Transverse colon (tissue), 4 donors: ENCODE measurements at regions not wholly inside any gene's neighbourhood (a gene's known extent, or its start where the extent isn't known, plus 50 kb on each side); places are given as distances from the start of the nearest gene placed in this dataset.

Experiments used
- DNase-seq: peaks from one replicate; pipeline ENCODE4 v3.0.0-alpha.2; 2019
- H3K27ac ChIP-seq, 4 donors: fragments of 200-600 bp; sonication (generic); 2 replicates each; pipeline ENCODE4 v1.5.1; 2016 to 2018; ENCODE audit warnings: inconsistent platforms in 4 of 4
- H3K27me3 ChIP-seq: fragments of 200-600 bp; sonication (generic); 2 replicates; pipeline ENCODE4 v1.5.1; 2017; ENCODE audit warnings: inconsistent platforms
- H3K36me3 ChIP-seq, 4 donors: fragments of 200-600 bp; sonication (generic); 2 replicates each; pipeline ENCODE4 v1.5.1; 2017 to 2019; ENCODE audit warnings: inconsistent platforms in 4 of 4
- H3K4me1 ChIP-seq, 4 donors: fragments of 200-600 bp; sonication (generic); 2 replicates each; pipeline ENCODE4 v1.5.1; 2017 to 2020; ENCODE audit warnings: inconsistent platforms in 4 of 4
- H3K4me3 ChIP-seq, 4 donors: fragments of 200-600 bp; sonication (generic); 1 replicate in 1 of 4; 2 replicates in 3 of 4; pipeline versions ENCODE4 v1.5.1 to v1.6.1; 2017 to 2019; ENCODE audit warnings: inconsistent platforms in 4 of 4
- H3K9me3 ChIP-seq, 2 donors: fragments of 200-600 bp; sonication (generic); 2 replicates each; pipeline ENCODE4 v1.5.1; 2017 to 2019; ENCODE audit warnings: inconsistent platforms in 2 of 2
- CTCF ChIP-seq, 5 experiments: fragments of 200-600 bp in 3 of 5; fragments of 450-650 bp in 2 of 5; sonication (generic) in 3 of 5; IDR thresholded peaks; 1 replicate in 2 of 5; 2 replicates in 3 of 5; pipeline ENCODE4 v1.5.1; 2016 to 2017; ENCODE audit warnings: antibody characterized with exemption in 5 of 5, inconsistent platforms in 3 of 5, mild to moderate bottlenecking in 2 of 5, moderate library complexity in 1 of 5
- EP300 ChIP-seq: sonication (generic); formaldehyde crosslinking; IDR thresholded peaks from one replicate; pipeline ENCODE4 v1.6.1; 2017; ENCODE audit warnings: antibody characterized with exemption, low read depth
- POLR2A ChIP-seq: fragments of 450-650 bp; IDR thresholded peaks from one replicate; pipeline ENCODE4 v1.6.1; 2016; ENCODE audit warnings: antibody characterized with exemption, mild to moderate bottlenecking, moderate library complexity
- POLR2AphosphoS5 ChIP-seq, 3 donors: sonication (generic); formaldehyde crosslinking; IDR thresholded peaks; one replicate each; pipeline ENCODE4 v1.6.1; 2016; ENCODE audit warnings: antibody characterized with exemption in 3 of 3
- WGBS, 2 donors: methylation state at CpG; one replicate each; pipeline ENCODE4 v1.1.5; 2018; ENCODE audit warnings: low coverage in 1 of 2; 5-methylcytosine and 5-hydroxymethylcytosine counted together
- in situ Hi-C, 4 donors: fragments of 200-750 bp; cut with MboI; loops; one replicate each; pipeline versions ENCODE4 v1.15.0 to v1.15.1; 2017; ENCODE audit warnings: low sequenced_read_pairs in 3 of 4, low pct_ligation_motif_present in 1 of 4, low pct_unique_long_range_greater_than_20kb in 1 of 4
- intact Hi-C: fragments of 100-400 bp; cut with DNase I; formaldehyde crosslinking; loops from one replicate; pipeline ENCODE4 v1.15.1; 2023; ENCODE audit warnings: low total_unique reads

GRCh38 chr5:4987431-4987830, 152.7 kb upstream of the ADAMTS16 start:
- Histone ChIP-seq H3K9me3 (no peaks in the 10 kb centered on the region), H3K4me1 (no peaks in the 10 kb centered on the region), H3K36me3 (no peaks in the 10 kb centered on the region), H3K27ac (no peak overlapping the region), H3K27me3 (no peaks in the 10 kb centered on the region), H3K4me3 (no peak overlapping the region)
- no peak for TF ChIP-seq CTCF (IDR thresholded peaks at IDR 0.05)
- no peak for TF ChIP-seq EP300
- TF ChIP-seq POLR2A, result no peak
- no peak for TF ChIP-seq POLR2AphosphoS5 (IDR thresholded peaks at IDR 0.05)
- WGBS, 2 donors, result 64 to 74% methylated on average over 1 to 4 of the region's 4 CpGs
- in situ Hi-C loops, result no loop called here
- DNase-seq, result no peak
- intact Hi-C loops, result no loop called here

- Histone ChIP-seq H3K9me3 (no peaks in the 10 kb centered on the region), H3K27me3 (no peaks in the 10 kb centered on the region), H3K36me3 (no peaks in the 10 kb centered on the region), H3K4me1 (no peaks in the 10 kb centered on the region), H3K4me3 (no peak overlapping the region), H3K27ac (no peak overlapping the region)
- 63 to 92% methylated on average over 1 of the region's 1 CpG for WGBS, 2 donors
- in situ Hi-C loops (no loop called here), intact Hi-C loops (no loop called here)
- TF ChIP-seq EP300, result no peak
- TF ChIP-seq CTCF (IDR thresholded peaks at IDR 0.05), result no peak
- TF ChIP-seq POLR2AphosphoS5 (IDR thresholded peaks at IDR 0.05), result no peak
- no peak for TF ChIP-seq POLR2A
- DNase-seq, result no peak
Measured at GRCh38 chr5:4989118-4989517, 151.0 kb upstream of the ADAMTS16 start.

GRCh38 chr5:4990017-4990416, 150.1 kb upstream of the ADAMTS16 start:
- H3K4me1 ChIP-seq, result no peaks in the 10 kb centered on the region
- TF ChIP-seq POLR2A (no peak), POLR2AphosphoS5 (IDR thresholded peaks at IDR 0.05) (no peak), EP300 (no peak), CTCF (IDR thresholded peaks at IDR 0.05) (no peak)
- no peak overlapping the region for H3K27ac ChIP-seq
- intact Hi-C loops (no loop called here), in situ Hi-C loops (no loop called here)
- no peak for DNase-seq
- 68 to 78% methylated on average over 3 to 5 of the region's 5 CpGs for WGBS, 2 donors
- no peaks in the 10 kb centered on the region for H3K9me3 ChIP-seq
- no peaks in the 10 kb centered on the region for H3K27me3 ChIP-seq
- H3K36me3 ChIP-seq, result no peaks in the 10 kb centered on the region
- H3K4me3 ChIP-seq, result no peak overlapping the region

- Histone ChIP-seq H3K27me3 (no peaks in the 10 kb centered on the region), H3K9me3 (no peaks in the 10 kb centered on the region), H3K36me3 (no peaks in the 10 kb centered on the region), H3K4me1 (no peaks in the 10 kb centered on the region), H3K27ac (no peak overlapping the region), H3K4me3 (no peak overlapping the region)
- in situ Hi-C loops (no loop called here), intact Hi-C loops (no loop called here)
- TF ChIP-seq POLR2A, result no peak
- no peak for TF ChIP-seq CTCF (IDR thresholded peaks at IDR 0.05)
- TF ChIP-seq EP300, result no peak
- TF ChIP-seq POLR2AphosphoS5 (IDR thresholded peaks at IDR 0.05), result no peak
- DNase-seq, result no peak
- 80 to 94% methylated on average over 2 to 4 of the region's 4 CpGs for WGBS, 2 donors
Measured at GRCh38 chr5:4990462-4990861, 149.7 kb upstream of the ADAMTS16 start.
